GM23338 (cell line): ENCODE measurements at regions not wholly inside any gene's neighbourhood (a gene's known extent, or its start where the extent isn't known, plus 50 kb on each side); places are given as distances from the start of the nearest gene placed in this dataset.

Source experiments
- CREB1 ChIP-seq: fragments of 250-450 bp; sonication (Bioruptor Pico); IDR thresholded peaks from 2 replicates; pipeline ENCODE4 v1.5.0; 2020; ENCODE audit warnings: low read depth, mild to moderate bottlenecking, moderate library complexity
- CTCF ChIP-seq, 2 experiments: fragments of 200-600 bp in 1 of 2; sonication (generic) in 1 of 2; conservative IDR thresholded peaks; 2 replicates each; pipeline versions ENCODE4 v1.5.1 to v1.6.1; 2016 to 2017; ENCODE audit warnings: antibody characterized with exemption in 2 of 2, low read depth in 2 of 2, mild to moderate bottlenecking in 2 of 2, moderate library complexity in 1 of 2
- EZH2 ChIP-seq: fragments of 200-600 bp; sonication (generic); IDR thresholded peaks from one replicate; pipeline ENCODE4 v1.8.0; 2017; ENCODE audit warnings: antibody characterized with exemption, mild to moderate bottlenecking, low read depth; ENCODE audit not compliant: unreplicated experiment
- EZH2phosphoT487 ChIP-seq: fragments of 200-600 bp; sonication (generic); IDR thresholded peaks from one replicate; pipeline ENCODE4 v1.8.1; 2018; ENCODE audit warnings: antibody characterized with exemption; ENCODE audit not compliant: unreplicated experiment
- JUNB ChIP-seq: IDR thresholded peaks from one replicate; pipeline ENCODE4 v1.6.1; 2016; ENCODE audit warnings: antibody characterized with exemption; ENCODE audit not compliant: unreplicated experiment
- NANOG ChIP-seq: IDR thresholded peaks from 2 replicates; pipeline ENCODE4 v1.6.1; 2016; ENCODE audit warnings: antibody characterized with exemption, borderline replicate concordance
- POLR2AphosphoS5 ChIP-seq: IDR thresholded peaks from 2 replicates; pipeline ENCODE4 v1.6.1; 2016; ENCODE audit warnings: antibody characterized with exemption, low read depth
- REST ChIP-seq: IDR thresholded peaks from one replicate; pipeline ENCODE4 v1.6.1; 2018; ENCODE audit warnings: antibody characterized with exemption; ENCODE audit not compliant: unreplicated experiment
- STAT1 ChIP-seq: IDR thresholded peaks from one replicate; pipeline ENCODE4 v1.6.1; 2016; ENCODE audit warnings: antibody characterized with exemption; ENCODE audit not compliant: unreplicated experiment
- ZNF114 ChIP-seq: fragments of 250-450 bp; sonication (Bioruptor Pico); IDR thresholded peaks from 2 replicates; pipeline ENCODE4 v1.5.0; 2020; ENCODE audit warnings: mild to moderate bottlenecking, moderate library complexity
- ZNF331 ChIP-seq: fragments of 250-450 bp; sonication (Bioruptor Pico); IDR thresholded peaks from 2 replicates; pipeline ENCODE4 v1.5.0; 2020; ENCODE audit warnings: low read depth, mild to moderate bottlenecking, moderate library complexity
- TF ChIP-seq, protein P1 (sequence below): IDR thresholded peaks from 2 replicates; pipeline ENCODE4 v1.6.1; 2016; ENCODE audit warnings: antibody characterized with exemption
- TF ChIP-seq, protein P2 (sequence below): fragments of 250-450 bp; sonication (Bioruptor Pico); IDR thresholded peaks from 2 replicates; pipeline ENCODE4 v1.5.0; 2020; ENCODE audit warnings: mild to moderate bottlenecking, moderate library complexity

GRCh38 chr6:147621961-147622360, 113.5 kb downstream of the SAMD5 start:
- TF ChIP-seq JUNB: no peak
- TF ChIP-seq CTCF (conservative IDR thresholded peaks at IDR 0.05; ENCODE audit: low read depth in 2 of 2): no peak
- no peak for TF ChIP-seq EZH2
- TF ChIP-seq POLR2AphosphoS5: no peak
- no peak for TF ChIP-seq STAT1
- no peak for TF ChIP-seq EZH2phosphoT487
- TF ChIP-seq REST: no peak
- no peak for TF ChIP-seq CREB1 (CRISPR knock-in tag)
- TF ChIP-seq ZNF114 (CRISPR knock-in tag): no peak
- TF ChIP-seq, protein P1, sequence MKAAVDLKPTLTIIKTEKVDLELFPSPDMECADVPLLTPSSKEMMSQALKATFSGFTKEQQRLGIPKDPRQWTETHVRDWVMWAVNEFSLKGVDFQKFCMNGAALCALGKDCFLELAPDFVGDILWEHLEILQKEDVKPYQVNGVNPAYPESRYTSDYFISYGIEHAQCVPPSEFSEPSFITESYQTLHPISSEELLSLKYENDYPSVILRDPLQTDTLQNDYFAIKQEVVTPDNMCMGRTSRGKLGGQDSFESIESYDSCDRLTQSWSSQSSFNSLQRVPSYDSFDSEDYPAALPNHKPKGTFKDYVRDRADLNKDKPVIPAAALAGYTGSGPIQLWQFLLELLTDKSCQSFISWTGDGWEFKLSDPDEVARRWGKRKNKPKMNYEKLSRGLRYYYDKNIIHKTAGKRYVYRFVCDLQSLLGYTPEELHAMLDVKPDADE: no peak
- no peak for TF ChIP-seq NANOG
- TF ChIP-seq, protein P2, sequence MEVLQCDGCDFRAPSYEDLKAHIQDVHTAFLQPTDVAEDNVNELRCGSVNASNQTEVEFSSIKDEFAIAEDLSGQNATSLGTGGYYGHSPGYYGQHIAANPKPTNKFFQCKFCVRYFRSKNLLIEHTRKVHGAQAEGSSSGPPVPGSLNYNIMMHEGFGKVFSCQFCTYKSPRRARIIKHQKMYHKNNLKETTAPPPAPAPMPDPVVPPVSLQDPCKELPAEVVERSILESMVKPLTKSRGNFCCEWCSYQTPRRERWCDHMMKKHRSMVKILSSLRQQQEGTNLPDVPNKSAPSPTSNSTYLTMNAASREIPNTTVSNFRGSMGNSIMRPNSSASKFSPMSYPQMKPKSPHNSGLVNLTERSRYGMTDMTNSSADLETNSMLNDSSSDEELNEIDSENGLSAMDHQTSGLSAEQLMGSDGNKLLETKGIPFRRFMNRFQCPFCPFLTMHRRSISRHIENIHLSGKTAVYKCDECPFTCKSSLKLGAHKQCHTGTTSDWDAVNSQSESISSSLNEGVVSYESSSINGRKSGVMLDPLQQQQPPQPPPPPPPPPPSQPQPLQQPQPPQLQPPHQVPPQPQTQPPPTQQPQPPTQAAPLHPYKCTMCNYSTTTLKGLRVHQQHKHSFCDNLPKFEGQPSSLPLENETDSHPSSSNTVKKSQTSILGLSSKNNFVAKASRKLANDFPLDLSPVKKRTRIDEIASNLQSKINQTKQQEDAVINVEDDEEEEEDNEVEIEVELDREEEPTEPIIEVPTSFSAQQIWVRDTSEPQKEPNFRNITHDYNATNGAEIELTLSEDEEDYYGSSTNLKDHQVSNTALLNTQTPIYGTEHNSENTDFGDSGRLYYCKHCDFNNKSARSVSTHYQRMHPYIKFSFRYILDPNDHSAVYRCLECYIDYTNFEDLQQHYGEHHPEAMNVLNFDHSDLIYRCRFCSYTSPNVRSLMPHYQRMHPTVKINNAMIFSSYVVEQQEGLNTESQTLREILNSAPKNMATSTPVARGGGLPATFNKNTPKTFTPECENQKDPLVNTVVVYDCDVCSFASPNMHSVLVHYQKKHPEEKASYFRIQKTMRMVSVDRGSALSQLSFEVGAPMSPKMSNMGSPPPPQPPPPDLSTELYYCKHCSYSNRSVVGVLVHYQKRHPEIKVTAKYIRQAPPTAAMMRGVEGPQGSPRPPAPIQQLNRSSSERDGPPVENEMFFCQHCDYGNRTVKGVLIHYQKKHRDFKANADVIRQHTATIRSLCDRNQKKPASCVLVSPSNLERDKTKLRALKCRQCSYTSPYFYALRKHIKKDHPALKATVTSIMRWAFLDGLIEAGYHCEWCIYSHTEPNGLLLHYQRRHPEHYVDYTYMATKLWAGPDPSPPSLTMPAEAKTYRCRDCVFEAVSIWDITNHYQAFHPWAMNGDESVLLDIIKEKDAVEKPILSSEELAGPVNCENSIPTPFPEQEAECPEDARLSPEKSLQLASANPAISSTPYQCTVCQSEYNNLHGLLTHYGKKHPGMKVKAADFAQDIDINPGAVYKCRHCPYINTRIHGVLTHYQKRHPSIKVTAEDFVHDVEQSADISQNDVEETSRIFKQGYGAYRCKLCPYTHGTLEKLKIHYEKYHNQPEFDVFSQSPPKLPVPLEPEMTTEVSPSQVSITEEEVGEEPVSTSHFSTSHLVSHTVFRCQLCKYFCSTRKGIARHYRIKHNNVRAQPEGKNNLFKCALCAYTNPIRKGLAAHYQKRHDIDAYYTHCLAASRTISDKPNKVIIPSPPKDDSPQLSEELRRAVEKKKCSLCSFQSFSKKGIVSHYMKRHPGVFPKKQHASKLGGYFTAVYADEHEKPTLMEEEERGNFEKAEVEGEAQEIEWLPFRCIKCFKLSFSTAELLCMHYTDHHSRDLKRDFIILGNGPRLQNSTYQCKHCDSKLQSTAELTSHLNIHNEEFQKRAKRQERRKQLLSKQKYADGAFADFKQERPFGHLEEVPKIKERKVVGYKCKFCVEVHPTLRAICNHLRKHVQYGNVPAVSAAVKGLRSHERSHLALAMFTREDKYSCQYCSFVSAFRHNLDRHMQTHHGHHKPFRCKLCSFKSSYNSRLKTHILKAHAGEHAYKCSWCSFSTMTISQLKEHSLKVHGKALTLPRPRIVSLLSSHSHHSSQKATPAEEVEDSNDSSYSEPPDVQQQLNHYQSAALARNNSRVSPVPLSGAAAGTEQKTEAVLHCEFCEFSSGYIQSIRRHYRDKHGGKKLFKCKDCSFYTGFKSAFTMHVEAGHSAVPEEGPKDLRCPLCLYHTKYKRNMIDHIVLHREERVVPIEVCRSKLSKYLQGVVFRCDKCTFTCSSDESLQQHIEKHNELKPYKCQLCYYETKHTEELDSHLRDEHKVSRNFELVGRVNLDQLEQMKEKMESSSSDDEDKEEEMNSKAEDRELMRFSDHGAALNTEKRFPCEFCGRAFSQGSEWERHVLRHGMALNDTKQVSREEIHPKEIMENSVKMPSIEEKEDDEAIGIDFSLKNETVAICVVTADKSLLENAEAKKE: no peak
- no peak for TF ChIP-seq ZNF331 (CRISPR knock-in tag)
